ENCODE measurements at regions not wholly inside any gene's neighbourhood (a gene's known extent, or its start where the extent isn't known, plus 50 kb on each side); places are given as distances from the start of the nearest gene placed in this dataset.
"Not testable (repeated sequence)": the region's sequence is repeated elsewhere in the genome, so short reads cannot be mapped to it uniquely, and the experiment has no call there.

GRCh38 chr12:124070394-124071074 is 97.5 kb downstream of the ZNF664 start:
- H3K79me2 ChIP-seq (ENCODE audit: insufficient read depth); H3K9ac ChIP-seq; H3K4me1 ChIP-seq (ENCODE audit: insufficient read depth); H3K36me3 ChIP-seq (ENCODE audit: low read depth); H3K27ac ChIP-seq; H3K4me3 ChIP-seq; in situ Hi-C loops (cut with MboI); H3K9me3 ChIP-seq (ENCODE audit: low read depth); H2AFZ ChIP-seq; H4K20me1 ChIP-seq (ENCODE audit: insufficient read depth); H3K9me2 ChIP-seq (ENCODE audit: insufficient read depth); H3K27me3 ChIP-seq (replicated peaks; ENCODE audit: insufficient read depth); H3F3A ChIP-seq (ENCODE audit: insufficient read depth); H3K4me2 ChIP-seq (ENCODE audit: unreplicated experiment): not testable (repeated sequence)
- peak; percentile 12 for DNase-seq
- WGBS, 2 experiments (ENCODE audit: low coverage in 1 of 2, low lambda C conversion rate in 2 of 2, missing lambda C conversion rate in 2 of 2) = 64 to 67% methylated on average over 7 of the region's 7 CpGs

DNA sequence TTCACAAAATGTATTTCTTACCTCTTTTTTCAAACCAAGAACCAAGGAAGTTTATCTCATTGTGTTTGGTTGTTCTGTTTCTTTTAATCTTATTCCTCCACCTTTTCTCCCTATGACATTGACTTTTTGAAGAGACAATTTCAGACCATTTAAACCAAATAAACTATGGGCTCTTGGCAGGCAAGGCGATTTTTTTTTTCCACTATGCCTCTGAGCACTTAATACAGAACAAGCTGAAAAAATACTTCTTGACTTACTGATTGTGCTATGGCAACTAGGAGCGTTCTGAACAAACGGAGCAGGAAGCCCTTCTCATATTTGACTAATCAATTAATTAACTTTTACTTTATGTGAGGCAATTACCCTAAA is 98.0 kb downstream of the ZNF664 start:
- Histone ChIP-seq H3K9me3 (ENCODE audit: low read depth) (peaks cover 4% of the 10 kb centered on the region), H3K4me1 (ENCODE audit: insufficient read depth) (no peaks in the 10 kb centered on the region), H3K4me2 (ENCODE audit: unreplicated experiment) (no peak overlapping the region), H3K79me2 (ENCODE audit: insufficient read depth) (no peaks in the 10 kb centered on the region), H3K9me2 (ENCODE audit: insufficient read depth) (no peaks in the 10 kb centered on the region), H3K4me3 (no peak overlapping the region), H3K27me3 (replicated peaks; ENCODE audit: insufficient read depth) (no peaks in the 10 kb centered on the region), H3F3A (ENCODE audit: insufficient read depth) (no peaks in the 10 kb centered on the region), H3K27ac (no peak overlapping the region), H4K20me1 (ENCODE audit: insufficient read depth) (no peaks in the 10 kb centered on the region), H3K36me3 (ENCODE audit: low read depth) (no peaks in the 10 kb centered on the region), H3K9ac (no peak overlapping the region), H2AFZ (no peak overlapping the region)
- TF ChIP-seq EZH2phosphoT487 (IDR thresholded peaks at IDR 0.05; ENCODE audit: insufficient read depth, low read depth) = no peak
- no peak for DNase-seq
- in situ Hi-C loops (cut with MboI) = no loop called here
- 28 to 31% methylated on average over 3 of the region's 3 CpGs for WGBS, 2 experiments (ENCODE audit: low coverage in 1 of 2, low lambda C conversion rate in 2 of 2, missing lambda C conversion rate in 2 of 2)

DNA sequence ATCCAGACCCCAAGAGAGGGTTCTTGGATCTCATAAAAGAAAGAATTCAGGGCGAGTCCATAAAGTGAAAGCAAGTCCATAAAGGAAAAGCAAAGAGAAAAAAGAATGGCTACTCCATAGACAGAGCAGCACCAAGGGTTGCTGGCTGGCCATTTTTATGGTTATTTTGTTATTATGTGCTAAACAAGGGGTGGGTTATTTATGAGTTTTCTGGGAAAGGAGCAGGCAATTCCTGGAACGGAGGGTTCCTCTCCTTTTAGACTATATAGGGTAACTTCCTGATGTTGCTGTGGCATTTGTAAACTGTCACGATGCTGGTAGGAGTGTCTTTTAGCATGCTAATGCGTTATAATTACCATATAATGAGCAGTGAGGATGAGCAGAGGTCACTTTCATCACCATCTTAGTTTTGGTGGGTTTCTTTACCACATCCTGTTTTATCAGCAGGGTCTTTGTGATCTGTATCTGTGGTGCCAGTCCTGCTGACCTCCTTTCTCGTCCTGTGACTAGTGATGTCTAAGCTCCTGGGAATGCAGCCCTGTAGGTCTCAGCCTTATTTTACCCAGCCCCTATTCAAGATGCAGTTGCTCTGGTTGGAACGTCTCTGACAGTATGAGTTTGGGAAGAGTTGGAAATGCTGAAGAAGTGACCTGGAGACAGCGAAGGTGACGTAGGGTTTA is 100.5 kb downstream of the ZNF664 start:
- Histone ChIP-seq H3F3A (ENCODE audit: insufficient read depth) (no peaks in the 10 kb centered on the region), H3K9me2 (ENCODE audit: insufficient read depth) (no peaks in the 10 kb centered on the region), H3K27ac (no peak overlapping the region), H2AFZ (no peak overlapping the region), H4K20me1 (ENCODE audit: insufficient read depth) (no peaks in the 10 kb centered on the region), H3K4me1 (ENCODE audit: insufficient read depth) (no peaks in the 10 kb centered on the region), H3K27me3 (replicated peaks; ENCODE audit: insufficient read depth) (no peaks in the 10 kb centered on the region), H3K4me3 (no peak overlapping the region), H3K36me3 (ENCODE audit: low read depth) (no peaks in the 10 kb centered on the region), H3K9ac (no peak overlapping the region), H3K79me2 (ENCODE audit: insufficient read depth) (no peaks in the 10 kb centered on the region), H3K9me3 (ENCODE audit: low read depth) (no peaks in the 10 kb centered on the region), H3K4me2 (ENCODE audit: unreplicated experiment) (no peak overlapping the region)
- WGBS, 2 experiments (ENCODE audit: low coverage in 1 of 2, low lambda C conversion rate in 2 of 2, missing lambda C conversion rate in 2 of 2) = 69 to 75% methylated on average over 8 of the region's 8 CpGs
- in situ Hi-C loops (cut with MboI) = no loop called here
- TF ChIP-seq EZH2 (IDR thresholded peaks at IDR 0.05; ENCODE audit: insufficient read depth, poor library complexity, severe bottlenecking) (no peak), EZH2phosphoT487 (IDR thresholded peaks at IDR 0.05; ENCODE audit: insufficient read depth, low read depth) (no peak)
- DNase-seq = no peak

DNA sequence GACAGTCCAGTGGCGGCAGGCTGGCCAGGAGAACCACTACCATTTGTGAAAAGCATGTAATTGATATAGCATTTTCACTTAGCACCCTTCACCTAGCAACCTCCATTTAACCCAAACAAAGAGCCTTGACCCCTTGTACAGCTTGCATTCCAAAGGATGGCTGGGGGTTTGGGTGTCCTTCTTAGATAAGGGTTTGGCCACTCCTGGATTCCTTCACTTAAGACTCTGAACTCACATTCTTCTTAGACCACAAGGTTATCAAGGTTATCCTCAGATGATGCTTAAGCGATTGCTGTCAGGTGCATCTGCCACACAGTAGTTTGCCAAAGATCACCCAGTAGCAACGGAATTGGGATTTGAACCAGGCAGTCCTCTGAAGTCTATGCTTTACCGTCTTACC is 102.8 kb downstream of the ZNF664 start:
- no peaks in the 10 kb centered on the region for H3K9me2 ChIP-seq (ENCODE audit: insufficient read depth)
- no peaks in the 10 kb centered on the region for H3F3A ChIP-seq (ENCODE audit: insufficient read depth)
- no peak for DNase-seq
- 77 to 91% methylated on average over 4 of the region's 4 CpGs for whole genome bisulfite sequencing, 2 experiments (ENCODE audit: low coverage in 1 of 2, low lambda C conversion rate in 2 of 2, missing lambda C conversion rate in 2 of 2)
- no peak overlapping the region for H3K9ac ChIP-seq
- H3K9me3 ChIP-seq (ENCODE audit: low read depth) = no peaks in the 10 kb centered on the region
- no peaks in the 10 kb centered on the region for H3K4me1 ChIP-seq (ENCODE audit: insufficient read depth)
- H3K79me2 ChIP-seq (ENCODE audit: insufficient read depth) = no peaks in the 10 kb centered on the region
- H4K20me1 ChIP-seq (ENCODE audit: insufficient read depth) = no peaks in the 10 kb centered on the region
- H3K27ac ChIP-seq = no peak overlapping the region
- no peaks in the 10 kb centered on the region for H3K36me3 ChIP-seq (ENCODE audit: low read depth)
- TF ChIP-seq EZH2 (IDR thresholded peaks at IDR 0.05; ENCODE audit: insufficient read depth, poor library complexity, severe bottlenecking) (no peak), EZH2phosphoT487 (IDR thresholded peaks at IDR 0.05; ENCODE audit: insufficient read depth, low read depth) (no peak)
- H3K4me3 ChIP-seq = no peak overlapping the region
- H2AFZ ChIP-seq = no peak overlapping the region
- H3K4me2 ChIP-seq (ENCODE audit: unreplicated experiment) = no peak overlapping the region
- H3K27me3 ChIP-seq (replicated peaks; ENCODE audit: insufficient read depth) = no peaks in the 10 kb centered on the region
- in situ Hi-C loops (cut with MboI) = no loop called here

DNA sequence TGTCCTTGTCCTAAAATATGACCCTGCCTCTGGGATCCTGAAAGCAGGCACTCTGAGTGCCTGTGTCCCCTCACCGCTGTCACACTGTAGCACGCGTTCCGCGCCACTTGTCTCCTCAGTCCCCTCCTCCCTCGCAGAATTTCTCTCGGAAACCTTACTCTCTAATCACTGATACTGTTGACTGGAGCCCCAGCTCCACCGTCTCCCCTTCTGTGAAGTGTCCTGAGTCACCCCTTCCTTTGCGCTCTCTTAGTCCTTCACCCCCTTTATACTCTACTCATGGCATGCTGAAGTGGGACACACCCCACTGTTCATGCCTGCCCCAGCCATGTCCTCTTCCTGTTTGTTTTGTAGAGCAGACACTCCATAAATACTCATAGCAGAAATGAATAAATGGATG is 104.7 kb downstream of the ZNF664 start:
- H3K4me2 ChIP-seq (ENCODE audit: unreplicated experiment) = no peak overlapping the region
- H3K79me2 ChIP-seq (ENCODE audit: insufficient read depth) = no peaks in the 10 kb centered on the region
- no peaks in the 10 kb centered on the region for H3K27me3 ChIP-seq (replicated peaks; ENCODE audit: insufficient read depth)
- TF ChIP-seq EZH2phosphoT487 (IDR thresholded peaks at IDR 0.05; ENCODE audit: insufficient read depth, low read depth) (no peak), EZH2 (IDR thresholded peaks at IDR 0.05; ENCODE audit: insufficient read depth, poor library complexity, severe bottlenecking) (no peak)
- no peak overlapping the region for H3K9ac ChIP-seq
- no peaks in the 10 kb centered on the region for H3K36me3 ChIP-seq (ENCODE audit: low read depth)
- no peaks in the 10 kb centered on the region for H3F3A ChIP-seq (ENCODE audit: insufficient read depth)
- H3K9me3 ChIP-seq (ENCODE audit: low read depth) = no peaks in the 10 kb centered on the region
- no peak overlapping the region for H3K4me3 ChIP-seq
- no peaks in the 10 kb centered on the region for H3K9me2 ChIP-seq (ENCODE audit: insufficient read depth)
- H3K27ac ChIP-seq = no peak overlapping the region
- no peak for DNase-seq
- in situ Hi-C loops (cut with MboI) = no loop called here
- H3K4me1 ChIP-seq (ENCODE audit: insufficient read depth) = no peaks in the 10 kb centered on the region
- no peak overlapping the region for H2AFZ ChIP-seq
- H4K20me1 ChIP-seq (ENCODE audit: insufficient read depth) = no peaks in the 10 kb centered on the region
- WGBS, 2 experiments (ENCODE audit: low coverage in 1 of 2, low lambda C conversion rate in 2 of 2, missing lambda C conversion rate in 2 of 2) = 97% methylated on average over 9 of the region's 9 CpGs

Measured in GM23248 (cell line).